Activated naive CD4-positive, alpha-beta T cell treated with anti-CD3 and anti-CD28 coated beads, Interleukin-2, amount 10 ng/mL, durations not matched to agents 7 days and 5 days (primary cell): ENCODE measurements at regions not wholly inside any gene's neighbourhood (a gene's known extent, or its start where the extent isn't known, plus 50 kb on each side); places are given as distances from the start of the nearest gene placed in this dataset.
"Not testable (repeated sequence)": the region's sequence is repeated elsewhere in the genome, so short reads cannot be mapped to it uniquely, and the experiment has no call there.

Experiments used
- CTCF ChIA-PET: fragments of 350-600 bp; sonication (Branson Sonifier 250); formaldehyde crosslinking; loops from one replicate; lab custom pipeline; 2021; ENCODE audit warnings: antibody characterized with exemption; lab: Charles Lee
- DNase-seq: peaks from one replicate; pipeline ENCODE4 v3.0.0-alpha.2; 2020
- H3K27ac Mint-ChIP-seq: one replicate; pipeline ENCODE4 v1.8.0; 2021; ENCODE audit warnings: mild to moderate bottlenecking, moderate library complexity, mixed read lengths
- H3K27me3 Mint-ChIP-seq: one replicate; pipeline ENCODE4 v1.8.0; 2021; ENCODE audit warnings: mild to moderate bottlenecking, mixed read lengths
- H3K36me3 Mint-ChIP-seq: one replicate; pipeline ENCODE4 v1.8.0; 2021; ENCODE audit warnings: mixed read lengths
- H3K4me1 Mint-ChIP-seq: one replicate; pipeline ENCODE4 v1.8.0; 2021; ENCODE audit warnings: mixed read lengths
- H3K4me3 Mint-ChIP-seq: one replicate; pipeline ENCODE4 v1.8.0; 2021; ENCODE audit warnings: mild to moderate bottlenecking, moderate library complexity, mixed read lengths
- H3K9me3 Mint-ChIP-seq: one replicate; pipeline ENCODE4 v1.8.0; 2021; ENCODE audit warnings: mixed read lengths

DNA sequence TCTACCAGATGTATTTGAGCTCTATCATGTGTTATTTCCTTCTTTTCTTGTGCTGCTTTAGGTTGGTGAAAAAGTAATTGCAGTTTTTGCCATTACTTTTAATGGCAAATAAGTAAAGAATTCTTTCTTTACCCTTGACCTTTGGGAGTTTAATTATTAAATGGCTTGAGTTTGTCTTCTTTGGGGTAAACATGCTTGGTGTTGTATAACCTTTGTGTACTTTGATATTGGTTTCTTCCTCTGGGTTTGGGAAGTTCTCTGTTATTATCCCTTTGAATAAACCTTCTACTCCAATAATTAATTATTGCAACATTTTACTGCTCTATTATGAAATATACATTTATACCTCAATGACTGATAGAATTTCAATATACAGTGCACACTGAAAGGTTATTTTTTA lies 709.4 kb downstream of the PCDH17 start:
- Mint-ChIP-seq H3K4me3 (no peak overlapping the region), H3K4me1 (no peaks in the 10 kb centered on the region), H3K9me3 (peaks cover 6% of the 10 kb centered on the region), H3K27ac (no peak overlapping the region), H3K27me3 (no peaks in the 10 kb centered on the region), H3K36me3 (no peaks in the 10 kb centered on the region)
- no peak for DNase-seq
- CTCF ChIA-PET: no interaction called here

GRCh38 chr13:58341318-58341717 lies 709.8 kb downstream of the PCDH17 start:
- Mint-ChIP-seq H3K4me1 (no peaks in the 10 kb centered on the region), H3K27me3 (no peaks in the 10 kb centered on the region), H3K36me3 (no peaks in the 10 kb centered on the region), H3K4me3 (no peak overlapping the region), H3K9me3 (peaks cover 6% of the 10 kb centered on the region), H3K27ac (no peak overlapping the region)
- DNase-seq: no peak
- CTCF ChIA-PET: no interaction called here

- CTCF ChIA-PET: no interaction called here
- Mint-ChIP-seq H3K27ac (no peak overlapping the region), H3K9me3 (peaks cover 4% of the 10 kb centered on the region), H3K4me1 (no peaks in the 10 kb centered on the region), H3K4me3 (no peak overlapping the region), H3K36me3 (no peaks in the 10 kb centered on the region), H3K27me3 (no peaks in the 10 kb centered on the region)
- DNase-seq: no peak
Observed at GRCh38 chr13:58343076-58343475, 711.5 kb downstream of the PCDH17 start.

DNA sequence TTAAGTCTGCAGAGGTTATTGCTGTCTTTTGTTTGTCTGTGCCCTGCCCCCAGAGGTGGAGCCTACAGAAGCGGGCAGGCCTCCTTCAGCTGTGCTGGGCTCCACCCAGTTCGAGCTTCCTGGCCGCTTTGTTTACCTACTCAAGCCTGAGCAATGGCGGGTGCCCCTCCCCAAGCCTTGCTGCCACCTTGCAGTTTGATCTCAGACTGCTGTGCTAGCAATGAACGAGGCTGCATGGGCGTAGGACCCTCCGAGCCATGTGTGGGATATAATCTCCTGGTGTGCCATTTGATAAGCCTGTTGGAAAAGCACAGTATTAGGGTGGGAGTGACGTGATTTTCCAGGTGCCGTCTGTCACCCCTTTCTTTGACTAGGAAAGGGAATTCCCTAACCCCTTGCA lies 720.6 kb downstream of the PCDH17 start:
- DNase-seq, CTCF ChIA-PET, H3K4me3 Mint-ChIP-seq, H3K27ac Mint-ChIP-seq, H3K4me1 Mint-ChIP-seq, H3K27me3 Mint-ChIP-seq, H3K36me3 Mint-ChIP-seq: not testable (repeated sequence)
- peaks cover 17% of the 10 kb centered on the region for H3K9me3 Mint-ChIP-seq

DNA sequence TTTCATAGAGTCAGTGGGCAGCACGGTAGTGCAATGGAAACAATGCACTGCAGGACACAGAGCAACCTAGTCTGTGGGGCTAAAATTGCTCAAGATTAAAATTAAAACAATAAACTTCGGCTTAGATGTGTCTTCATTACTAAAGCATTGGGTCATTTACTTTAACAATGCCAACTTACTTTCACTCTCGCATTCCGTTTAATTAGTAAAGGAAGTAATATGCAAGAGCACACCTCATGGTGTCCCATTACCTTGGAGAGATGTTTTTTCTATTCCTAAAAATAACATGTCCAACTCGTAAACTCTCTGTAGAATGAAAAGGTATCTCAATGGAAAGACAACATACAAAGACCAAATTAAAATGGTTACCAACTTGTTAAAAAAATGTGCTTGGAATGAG lies 738.4 kb downstream of the PCDH17 start:
- CTCF ChIA-PET: no interaction called here
- no peaks in the 10 kb centered on the region for H3K4me1 Mint-ChIP-seq
- H3K9me3 Mint-ChIP-seq: peaks cover 8% of the 10 kb centered on the region
- no peaks in the 10 kb centered on the region for H3K27me3 Mint-ChIP-seq
- DNase-seq: no peak
- no peaks in the 10 kb centered on the region for H3K36me3 Mint-ChIP-seq
- no peak overlapping the region for H3K4me3 Mint-ChIP-seq
- no peak overlapping the region for H3K27ac Mint-ChIP-seq

GRCh38 chr13:58376349-58376748 lies 744.8 kb downstream of the PCDH17 start:
- Mint-ChIP-seq H3K36me3 (no peaks in the 10 kb centered on the region), H3K4me3 (no peak overlapping the region), H3K27ac (no peak overlapping the region), H3K9me3 (peaks cover 11% of the 10 kb centered on the region), H3K27me3 (no peaks in the 10 kb centered on the region), H3K4me1 (no peaks in the 10 kb centered on the region)
- CTCF ChIA-PET: no interaction called here
- no peak for DNase-seq

GRCh38 chr13:58376775-58377174 lies 745.2 kb downstream of the PCDH17 start:
- DNase-seq: no peak
- Mint-ChIP-seq H3K27me3 (no peaks in the 10 kb centered on the region), H3K4me1 (no peaks in the 10 kb centered on the region), H3K9me3 (peaks cover 10% of the 10 kb centered on the region), H3K36me3 (no peaks in the 10 kb centered on the region), H3K4me3 (no peak overlapping the region), H3K27ac (no peak overlapping the region)
- CTCF ChIA-PET: no interaction called here

DNA sequence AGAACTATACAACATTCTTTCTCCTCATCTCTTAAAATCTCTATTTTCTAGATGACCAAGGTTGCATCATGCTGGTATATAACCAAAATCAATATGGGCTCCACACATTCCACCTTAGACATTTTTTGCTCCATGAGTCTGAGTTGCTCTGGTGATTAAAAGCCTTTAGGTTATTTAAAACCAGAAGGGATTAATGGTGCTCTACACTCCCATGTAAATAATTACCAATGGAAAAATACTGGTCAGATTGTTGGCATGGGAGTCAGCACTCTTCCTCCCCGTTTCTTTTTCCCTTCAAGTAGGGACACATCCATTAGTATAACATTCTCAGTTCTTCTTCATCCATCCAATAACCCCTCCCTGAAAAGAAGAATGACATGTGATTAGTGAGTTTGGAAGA lies 747.7 kb downstream of the PCDH17 start:
- no peak for DNase-seq
- Mint-ChIP-seq H3K4me1 (no peaks in the 10 kb centered on the region), H3K4me3 (no peak overlapping the region), H3K9me3 (peaks cover 5% of the 10 kb centered on the region), H3K27me3 (no peaks in the 10 kb centered on the region), H3K27ac (no peak overlapping the region), H3K36me3 (no peaks in the 10 kb centered on the region)
- CTCF ChIA-PET: no interaction called here

GRCh38 chr13:58385336-58385735 lies 753.8 kb downstream of the PCDH17 start:
- CTCF ChIA-PET, H3K4me1 Mint-ChIP-seq, H3K4me3 Mint-ChIP-seq, H3K27ac Mint-ChIP-seq, H3K36me3 Mint-ChIP-seq, H3K27me3 Mint-ChIP-seq, H3K9me3 Mint-ChIP-seq, DNase-seq: not testable (repeated sequence)

DNA sequence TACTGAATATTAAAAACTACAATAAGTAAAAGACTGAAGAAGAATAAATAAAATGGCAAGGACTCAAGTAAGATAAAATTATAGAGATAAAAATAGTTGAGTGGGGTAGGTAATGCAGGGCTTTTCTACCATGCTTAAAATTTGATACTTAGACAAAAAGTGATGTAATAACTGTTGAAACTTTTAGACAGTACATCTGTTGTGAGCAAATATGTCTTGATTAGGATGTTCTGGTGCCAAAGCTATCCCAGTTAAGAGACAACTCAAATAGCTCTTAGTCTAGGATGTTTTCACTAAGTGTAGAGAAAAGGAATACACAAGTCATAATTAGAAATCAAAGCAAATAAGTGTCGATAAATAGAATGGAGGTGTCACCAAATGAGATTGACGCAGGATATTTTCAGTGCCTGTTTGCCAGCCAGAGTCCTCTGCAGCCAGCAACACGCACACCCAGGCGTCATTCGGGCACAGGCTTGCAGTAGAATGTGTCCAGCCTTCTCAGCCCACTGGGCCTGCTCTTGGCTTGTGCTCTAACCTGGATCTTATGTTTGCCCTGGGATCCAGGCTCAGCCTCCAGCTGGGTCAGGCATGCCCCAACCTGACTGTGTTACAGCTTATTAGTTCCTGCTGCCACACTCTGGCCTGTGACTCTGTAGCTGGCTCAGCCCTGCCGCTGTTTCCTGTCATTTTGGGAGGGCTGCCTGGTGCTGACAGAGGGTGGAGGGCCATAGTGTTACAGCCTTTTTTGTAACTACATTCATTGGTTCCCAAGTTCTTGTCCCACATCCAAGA lies 766.2 kb downstream of the PCDH17 start:
- no peak for DNase-seq
- H3K9me3 Mint-ChIP-seq: peaks cover 11% of the 10 kb centered on the region
- no peaks in the 10 kb centered on the region for H3K27me3 Mint-ChIP-seq
- no peak overlapping the region for H3K4me3 Mint-ChIP-seq
- H3K36me3 Mint-ChIP-seq: no peaks in the 10 kb centered on the region
- CTCF ChIA-PET: no interaction called here
- no peak overlapping the region for H3K27ac Mint-ChIP-seq
- no peaks in the 10 kb centered on the region for H3K4me1 Mint-ChIP-seq

- Mint-ChIP-seq H3K4me1 (no peaks in the 10 kb centered on the region), H3K27me3 (no peaks in the 10 kb centered on the region), H3K9me3 (peaks cover 11% of the 10 kb centered on the region), H3K27ac (no peak overlapping the region), H3K4me3 (no peak overlapping the region), H3K36me3 (no peaks in the 10 kb centered on the region)
- CTCF ChIA-PET: no interaction called here
- DNase-seq: no peak
Observed at GRCh38 chr13:58399263-58399662, 767.7 kb downstream of the PCDH17 start.

- Mint-ChIP-seq H3K27me3 (no peaks in the 10 kb centered on the region), H3K4me1 (no peaks in the 10 kb centered on the region), H3K36me3 (no peaks in the 10 kb centered on the region), H3K4me3 (no peak overlapping the region), H3K27ac (no peak overlapping the region), H3K9me3 (peaks cover 1% of the 10 kb centered on the region)
- no peak for DNase-seq
- CTCF ChIA-PET: no interaction called here
Observed at GRCh38 chr13:58406545-58406944, 775.0 kb downstream of the PCDH17 start.

GRCh38 chr13:58429917-58430316 lies 798.4 kb downstream of the PCDH17 start:
- CTCF ChIA-PET: no interaction called here
- Mint-ChIP-seq H3K4me3 (no peak overlapping the region), H3K4me1 (no peaks in the 10 kb centered on the region), H3K36me3 (no peaks in the 10 kb centered on the region), H3K27me3 (no peaks in the 10 kb centered on the region), H3K27ac (no peak overlapping the region), H3K9me3 (peaks cover 20% of the 10 kb centered on the region)
- no peak for DNase-seq

DNA sequence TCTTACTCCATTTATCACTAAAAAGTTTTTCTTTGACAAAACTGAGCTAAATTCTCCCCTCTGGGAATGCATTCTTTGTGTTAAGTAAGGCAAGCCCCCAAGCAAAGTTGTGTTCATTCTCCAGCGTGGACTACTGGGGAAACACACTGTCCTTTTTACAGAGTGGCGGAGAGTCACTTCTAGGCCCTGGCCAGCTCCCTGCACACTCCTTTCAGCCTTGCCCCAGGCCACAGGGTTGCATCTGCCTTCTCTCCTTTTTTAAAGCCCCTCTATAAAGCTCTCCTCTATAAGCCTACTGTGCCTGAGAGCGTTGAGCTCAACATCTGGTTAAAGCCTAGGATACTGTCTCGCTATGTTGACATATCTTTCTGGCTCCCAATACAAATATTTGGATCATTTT lies 803.4 kb downstream of the PCDH17 start:
- Mint-ChIP-seq H3K27me3 (no peaks in the 10 kb centered on the region), H3K4me3 (no peak overlapping the region)
- DNase-seq: no peak

DNA sequence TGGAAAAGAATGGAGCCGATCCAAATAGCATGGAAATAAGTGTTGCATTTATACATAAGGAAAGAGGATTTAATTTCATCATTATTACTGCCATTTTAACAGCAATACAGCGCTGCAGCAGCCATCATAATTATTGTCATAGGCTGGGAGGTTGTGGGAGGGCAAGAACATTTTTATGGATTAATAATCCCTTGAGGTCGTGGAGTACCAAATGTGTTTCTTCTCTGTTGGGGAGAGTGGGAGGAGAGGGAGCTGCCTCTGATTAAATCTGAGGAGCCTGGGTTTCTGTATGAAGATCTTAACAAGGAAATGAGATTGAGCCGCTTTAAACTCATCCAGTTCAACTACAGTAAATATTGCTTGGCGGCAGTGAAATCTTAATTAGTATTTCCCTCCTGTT lies 805.9 kb downstream of the PCDH17 start:
- no peak for DNase-seq
- Mint-ChIP-seq H3K4me1 (no peaks in the 10 kb centered on the region), H3K9me3 (peaks cover 7% of the 10 kb centered on the region), H3K36me3 (no peaks in the 10 kb centered on the region), H3K27me3 (no peaks in the 10 kb centered on the region), H3K27ac (no peak overlapping the region), H3K4me3 (no peak overlapping the region)
- CTCF ChIA-PET: no interaction called here

More for the DNA sequence above, 803.4 kb downstream of the PCDH17 start:
- peaks cover 5% of the 10 kb centered on the region for H3K9me3 Mint-ChIP-seq
- H3K27ac Mint-ChIP-seq: no peak overlapping the region
- CTCF ChIA-PET: interaction anchor here (0.6 kb wide), 1 partner anchor 390 kb away, joined by 4 read pairs; no protein-coding TSS in a partner anchor
- H3K4me1 Mint-ChIP-seq: no peaks in the 10 kb centered on the region
- H3K36me3 Mint-ChIP-seq: no peaks in the 10 kb centered on the region
